ENCODE measurements at regions not wholly inside any gene's neighbourhood (a gene's known extent, or its start where the extent isn't known, plus 50 kb on each side); places are given as distances from the start of the nearest gene placed in this dataset.

GRCh38 chr6:138007014-138007472 is 100.2 kb downstream of the PERP start (continued):
- peak; percentile 53 for TF ChIP-seq DEAF1 (CRISPR knock-in tag; IDR thresholded peaks at IDR 0.05)
- TF ChIP-seq KLF16 (IDR thresholded peaks at IDR 0.05), result 0 out of 2 replicates have a peak, but pooled peaks have one; percentile 46
- TF ChIP-seq MAFF (IDR thresholded peaks at IDR 0.05; ENCODE audit: low read length), result peak; percentile 53
- peak; percentile 37; the same call in 1 of the 2 replicates for TF ChIP-seq PHF21A (IDR thresholded peaks at IDR 0.05; ENCODE audit: borderline replicate concordance, low read depth)
- peak; percentile 21 for TF ChIP-seq CTCFL (IDR thresholded peaks at IDR 0.05; ENCODE audit: borderline replicate concordance, insufficient read depth, low read depth, low read length, poor library complexity, severe bottlenecking)
- 0 out of 2 replicates have a peak, but pooled peaks have one; percentile 7 for TF ChIP-seq CXXC5 (CRISPR knock-in tag; IDR thresholded peaks at IDR 0.05)
- peak; percentile 35; the same call in 1 of the 2 replicates for TF ChIP-seq MAFK (IDR thresholded peaks at IDR 0.05; ENCODE audit: low read length)
- TF ChIP-seq, protein P1, sequence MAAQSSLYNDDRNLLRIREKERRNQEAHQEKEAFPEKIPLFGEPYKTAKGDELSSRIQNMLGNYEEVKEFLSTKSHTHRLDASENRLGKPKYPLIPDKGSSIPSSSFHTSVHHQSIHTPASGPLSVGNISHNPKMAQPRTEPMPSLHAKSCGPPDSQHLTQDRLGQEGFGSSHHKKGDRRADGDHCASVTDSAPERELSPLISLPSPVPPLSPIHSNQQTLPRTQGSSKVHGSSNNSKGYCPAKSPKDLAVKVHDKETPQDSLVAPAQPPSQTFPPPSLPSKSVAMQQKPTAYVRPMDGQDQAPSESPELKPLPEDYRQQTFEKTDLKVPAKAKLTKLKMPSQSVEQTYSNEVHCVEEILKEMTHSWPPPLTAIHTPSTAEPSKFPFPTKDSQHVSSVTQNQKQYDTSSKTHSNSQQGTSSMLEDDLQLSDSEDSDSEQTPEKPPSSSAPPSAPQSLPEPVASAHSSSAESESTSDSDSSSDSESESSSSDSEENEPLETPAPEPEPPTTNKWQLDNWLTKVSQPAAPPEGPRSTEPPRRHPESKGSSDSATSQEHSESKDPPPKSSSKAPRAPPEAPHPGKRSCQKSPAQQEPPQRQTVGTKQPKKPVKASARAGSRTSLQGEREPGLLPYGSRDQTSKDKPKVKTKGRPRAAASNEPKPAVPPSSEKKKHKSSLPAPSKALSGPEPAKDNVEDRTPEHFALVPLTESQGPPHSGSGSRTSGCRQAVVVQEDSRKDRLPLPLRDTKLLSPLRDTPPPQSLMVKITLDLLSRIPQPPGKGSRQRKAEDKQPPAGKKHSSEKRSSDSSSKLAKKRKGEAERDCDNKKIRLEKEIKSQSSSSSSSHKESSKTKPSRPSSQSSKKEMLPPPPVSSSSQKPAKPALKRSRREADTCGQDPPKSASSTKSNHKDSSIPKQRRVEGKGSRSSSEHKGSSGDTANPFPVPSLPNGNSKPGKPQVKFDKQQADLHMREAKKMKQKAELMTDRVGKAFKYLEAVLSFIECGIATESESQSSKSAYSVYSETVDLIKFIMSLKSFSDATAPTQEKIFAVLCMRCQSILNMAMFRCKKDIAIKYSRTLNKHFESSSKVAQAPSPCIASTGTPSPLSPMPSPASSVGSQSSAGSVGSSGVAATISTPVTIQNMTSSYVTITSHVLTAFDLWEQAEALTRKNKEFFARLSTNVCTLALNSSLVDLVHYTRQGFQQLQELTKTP (IDR thresholded peaks at IDR 0.05; ENCODE audit: low read depth in 1 of 2, partially characterized antibody in 2 of 2), result no peak
- peak; percentile 72; the same call in 1 of the 2 replicates for TF ChIP-seq C11orf30 (IDR thresholded peaks at IDR 0.05; ENCODE audit: low read depth)
- no peak for TF ChIP-seq WHSC1 (IDR thresholded peaks at IDR 0.05; ENCODE audit: low read length)
- TF ChIP-seq NFIX (CRISPR knock-in tag; IDR thresholded peaks at IDR 0.05; ENCODE audit: low read depth), result no peak
- peak; percentile 85 for TF ChIP-seq ZNF316 (IDR thresholded peaks at IDR 0.05)
- TF ChIP-seq MAZ (CRISPR knock-in tag; conservative IDR thresholded peaks at IDR 0.05 in 1 of 2, IDR thresholded peaks at IDR 0.05 in 1 of 2), result 0 out of 4 replicates have a peak, but pooled peaks of 1 of the 2 experiments have one; percentile 8

All from K562 (cell line).